ENCODE measurements at regions not wholly inside any gene's neighbourhood (a gene's known extent, or its start where the extent isn't known, plus 50 kb on each side); places are given as distances from the start of the nearest gene placed in this dataset.

DNA sequence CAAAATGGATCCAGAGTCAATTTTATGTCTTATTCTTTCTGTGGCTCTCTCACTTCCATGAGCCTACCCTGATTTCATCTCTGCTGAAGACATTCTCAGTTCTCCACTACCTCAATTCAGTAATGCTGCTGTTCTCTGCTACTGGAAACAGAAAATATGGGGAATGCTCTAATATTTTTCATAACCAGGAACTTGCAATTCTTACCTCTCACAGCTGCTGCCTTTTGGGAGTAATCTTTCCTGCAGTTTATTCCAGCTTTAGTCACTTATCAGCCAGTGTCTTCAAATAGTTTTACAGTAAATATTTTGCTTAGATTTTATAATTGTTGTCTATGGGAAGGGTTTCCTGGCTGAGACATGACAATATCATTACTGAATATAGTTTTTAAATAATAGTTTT lies 145.1 kb upstream of the UFM1 start:
- TF ChIP-seq YY1 (IDR thresholded peaks at IDR 0.05; ENCODE audit: insufficient read depth, insufficient read length): no peak
- TF ChIP-seq ZNF274 (IDR thresholded peaks at IDR 0.05; ENCODE audit: low read depth, low read length): no peak
